ENCODE measurements at regions not wholly inside any gene's neighbourhood (a gene's known extent, or its start where the extent isn't known, plus 50 kb on each side); places are given as distances from the start of the nearest gene placed in this dataset.

DNA sequence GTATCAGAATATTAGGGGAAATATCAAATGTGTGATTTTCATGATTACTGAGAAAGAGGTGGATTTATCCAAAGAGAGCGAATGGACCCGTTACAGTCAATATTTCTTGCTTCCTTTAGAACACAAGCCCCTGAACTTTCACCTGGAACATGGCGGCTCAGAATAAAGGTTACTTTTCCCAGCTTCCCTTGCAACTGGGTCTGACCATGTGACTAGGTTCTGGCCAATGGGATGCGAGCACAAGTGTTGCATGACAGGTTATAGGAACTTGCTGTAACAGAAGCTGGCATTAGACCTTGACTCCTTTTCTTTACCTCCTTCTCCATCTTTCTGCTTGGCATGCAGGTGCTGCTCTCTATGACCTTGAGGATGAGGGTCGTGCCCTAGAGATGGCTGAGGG lies 556.1 kb downstream of the TYW1 start:
- no peak overlapping the region for H3K4me3 ChIP-seq (ENCODE audit: low read depth, low read length)
- TF ChIP-seq, protein P1, sequence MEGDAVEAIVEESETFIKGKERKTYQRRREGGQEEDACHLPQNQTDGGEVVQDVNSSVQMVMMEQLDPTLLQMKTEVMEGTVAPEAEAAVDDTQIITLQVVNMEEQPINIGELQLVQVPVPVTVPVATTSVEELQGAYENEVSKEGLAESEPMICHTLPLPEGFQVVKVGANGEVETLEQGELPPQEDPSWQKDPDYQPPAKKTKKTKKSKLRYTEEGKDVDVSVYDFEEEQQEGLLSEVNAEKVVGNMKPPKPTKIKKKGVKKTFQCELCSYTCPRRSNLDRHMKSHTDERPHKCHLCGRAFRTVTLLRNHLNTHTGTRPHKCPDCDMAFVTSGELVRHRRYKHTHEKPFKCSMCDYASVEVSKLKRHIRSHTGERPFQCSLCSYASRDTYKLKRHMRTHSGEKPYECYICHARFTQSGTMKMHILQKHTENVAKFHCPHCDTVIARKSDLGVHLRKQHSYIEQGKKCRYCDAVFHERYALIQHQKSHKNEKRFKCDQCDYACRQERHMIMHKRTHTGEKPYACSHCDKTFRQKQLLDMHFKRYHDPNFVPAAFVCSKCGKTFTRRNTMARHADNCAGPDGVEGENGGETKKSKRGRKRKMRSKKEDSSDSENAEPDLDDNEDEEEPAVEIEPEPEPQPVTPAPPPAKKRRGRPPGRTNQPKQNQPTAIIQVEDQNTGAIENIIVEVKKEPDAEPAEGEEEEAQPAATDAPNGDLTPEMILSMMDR (IDR thresholded peaks at IDR 0.05; ENCODE audit: insufficient read depth, low read depth, low read length, missing control alignments): no peak
- no peak for DNase-seq (ENCODE audit: low read depth)

DNA sequence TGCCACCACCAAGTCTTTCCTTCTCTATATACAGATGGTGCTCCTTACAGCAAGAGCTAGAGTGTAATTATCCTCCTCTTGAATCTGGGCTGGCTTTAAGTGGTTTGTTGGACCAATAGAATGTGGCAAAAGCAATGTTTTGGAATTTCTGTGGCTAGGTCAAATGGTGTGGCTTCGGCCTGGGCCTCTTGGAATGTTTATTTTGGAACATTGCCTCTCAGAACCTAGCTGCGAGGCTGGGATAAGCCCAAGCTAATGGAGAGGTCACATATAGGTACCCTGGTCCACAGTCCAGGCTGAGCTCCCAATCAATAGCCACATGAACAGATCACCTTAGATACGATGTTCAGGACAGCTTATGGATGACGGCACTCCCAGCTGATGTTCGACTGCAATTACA lies 556.7 kb downstream of the TYW1 start:
- no peak for DNase-seq (ENCODE audit: low read depth)
- TF ChIP-seq, protein P1 (IDR thresholded peaks at IDR 0.05; ENCODE audit: insufficient read depth, low read depth, low read length, missing control alignments): no peak
- no peak overlapping the region for H3K4me3 ChIP-seq (ENCODE audit: low read depth, low read length)

DNA sequence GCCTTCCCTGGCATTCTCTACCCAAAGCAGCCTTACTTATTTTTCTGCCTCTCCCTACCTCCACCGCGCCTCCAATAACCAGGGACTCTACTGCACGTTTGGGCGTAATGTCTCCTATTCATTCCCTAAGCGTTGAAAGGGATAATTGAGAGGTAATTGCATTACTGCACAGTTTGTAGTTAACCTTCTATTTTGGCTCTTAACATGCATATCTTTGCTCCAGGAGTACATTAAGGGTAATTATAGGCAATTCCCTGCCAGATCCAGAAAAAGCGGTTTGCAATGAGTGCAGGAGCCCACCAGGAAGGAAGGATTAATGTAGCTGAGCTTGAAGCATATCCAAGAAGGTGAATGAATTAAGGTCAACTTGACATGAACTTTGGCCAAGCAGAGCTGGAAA lies 558.4 kb downstream of the TYW1 start:
- H3K4me3 ChIP-seq (ENCODE audit: low read depth, low read length): no peak overlapping the region
- TF ChIP-seq, protein P1 (IDR thresholded peaks at IDR 0.05; ENCODE audit: insufficient read depth, low read depth, low read length, missing control alignments): no peak
- no peak for DNase-seq (ENCODE audit: low read depth)

DNA sequence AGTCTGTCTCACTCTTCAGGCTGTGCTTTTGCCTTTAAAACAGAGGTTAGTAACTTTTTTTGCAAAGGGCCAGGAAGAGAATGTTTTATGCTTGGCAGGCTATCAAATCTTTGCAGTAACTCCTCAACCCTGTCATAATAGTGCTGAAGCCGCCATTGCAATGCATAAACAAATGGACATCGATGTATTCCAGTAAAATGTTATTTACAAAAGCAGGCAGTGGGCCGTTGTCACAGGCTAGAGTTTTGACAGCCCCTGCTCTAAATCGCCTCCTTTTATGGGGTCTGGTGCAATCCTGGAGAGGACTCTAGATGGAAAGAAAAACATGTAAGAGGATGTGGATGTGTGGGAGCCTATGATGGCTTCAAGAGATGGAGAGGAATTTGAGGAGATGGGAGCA lies 568.3 kb downstream of the TYW1 start:
- H3K4me3 ChIP-seq (ENCODE audit: low read depth, low read length): no peak overlapping the region
- TF ChIP-seq, protein P1 (IDR thresholded peaks at IDR 0.05; ENCODE audit: insufficient read depth, low read depth, low read length, missing control alignments): no peak
- no peak for DNase-seq (ENCODE audit: low read depth)

DNA sequence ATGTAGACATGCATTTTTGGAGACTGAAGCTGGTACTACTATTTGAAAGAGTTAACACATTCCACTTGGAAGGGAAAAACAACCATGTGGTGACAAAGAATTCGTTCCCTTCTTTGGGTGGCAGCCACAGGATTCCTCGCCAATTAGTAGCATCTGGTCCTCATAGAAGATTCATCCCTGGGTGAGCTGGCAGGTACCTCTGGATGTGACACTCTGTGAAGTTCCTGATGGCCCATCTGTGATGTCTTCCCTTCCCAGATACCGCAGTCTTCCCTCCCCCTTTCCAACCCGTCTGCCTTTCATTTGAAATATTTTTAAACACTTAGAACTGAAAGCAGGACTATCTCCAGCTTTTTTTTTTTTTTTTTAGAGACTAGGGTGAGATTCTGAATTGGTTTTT lies 569.5 kb downstream of the TYW1 start:
- DNase-seq (ENCODE audit: low read depth): no peak
- H3K4me3 ChIP-seq (ENCODE audit: low read depth, low read length): no peak overlapping the region
- TF ChIP-seq, protein P1 (IDR thresholded peaks at IDR 0.05; ENCODE audit: insufficient read depth, low read depth, low read length, missing control alignments): no peak

DNA sequence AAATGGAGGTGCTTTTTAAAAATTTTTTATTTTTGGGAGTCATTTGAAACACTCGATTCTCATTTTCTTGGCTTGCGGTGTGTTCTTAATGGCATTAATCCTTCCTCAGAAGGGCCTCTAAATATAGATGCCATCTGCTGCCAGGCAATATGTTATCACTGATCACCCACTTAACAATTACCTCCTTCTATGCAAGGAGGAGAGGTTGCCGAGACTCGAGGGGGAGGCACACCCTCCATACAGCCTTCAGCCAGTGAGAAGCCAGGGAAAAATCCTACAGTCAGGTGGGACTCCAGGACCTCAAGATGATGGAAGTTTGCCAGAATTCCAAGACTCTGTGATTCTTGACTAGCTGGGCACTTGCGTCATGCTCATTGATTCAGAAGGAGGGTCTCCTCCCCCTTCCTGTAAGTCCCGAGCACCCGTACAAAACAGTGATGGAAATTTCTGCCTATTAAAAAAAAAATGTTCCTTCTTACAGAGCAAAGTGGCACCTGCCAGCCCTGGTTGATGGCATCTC lies 574.5 kb downstream of the TYW1 start:
- no peak overlapping the region for H3K4me3 ChIP-seq (ENCODE audit: low read depth, low read length)
- TF ChIP-seq, protein P1 (IDR thresholded peaks at IDR 0.05; ENCODE audit: insufficient read depth, low read depth, low read length, missing control alignments): no peak
- no peak for DNase-seq (ENCODE audit: low read depth)

DNA sequence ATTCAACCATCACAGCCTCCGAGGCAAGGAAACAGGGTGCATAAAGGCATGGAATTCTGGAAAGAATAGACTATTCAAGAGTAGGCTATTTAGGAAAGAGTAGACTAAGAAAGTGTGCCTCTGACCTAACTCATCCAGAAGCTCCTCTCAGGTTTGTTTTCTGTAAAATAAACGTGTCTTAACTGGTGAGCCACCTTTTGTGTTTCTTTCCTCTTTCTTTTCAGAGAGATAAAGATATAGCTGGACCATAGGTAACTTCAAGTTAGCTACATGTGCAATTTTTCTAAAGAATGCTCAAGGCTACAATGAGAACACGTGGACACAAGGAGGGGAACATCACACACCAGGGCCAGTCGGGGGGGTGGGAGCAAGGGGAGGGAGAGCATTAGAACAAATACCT lies 577.0 kb downstream of the TYW1 start:
- DNase-seq (ENCODE audit: low read depth): no peak
- no peak overlapping the region for H3K4me3 ChIP-seq (ENCODE audit: low read depth, low read length)
- TF ChIP-seq, protein P1 (IDR thresholded peaks at IDR 0.05; ENCODE audit: insufficient read depth, low read depth, low read length, missing control alignments): no peak

Measured in GM12865 (cell line).